WTC11 (cell line): ENCODE measurements at regions not wholly inside any gene's neighbourhood (a gene's known extent, or its start where the extent isn't known, plus 50 kb on each side); places are given as distances from the start of the nearest gene placed in this dataset.

Source experiments
- ATAC-seq: fragments of 200-7000 bp; cut with Tn5 transposase; 2 replicates; pipeline ENCODE4 v1.10.0; 2021; ENCODE audit warnings: mild to moderate bottlenecking, moderate library complexity
- CTCF ChIA-PET: fragments of 300-600 bp; sonication (Branson Sonifier 250); formaldehyde crosslinking; loops from one replicate; lab custom pipeline; 2021; ENCODE audit warnings: antibody characterized with exemption; lab: Charles Lee
- POLR2A ChIA-PET: fragments of 350-600 bp; sonication (Branson Sonifier 250); formaldehyde crosslinking; loops from one replicate; lab custom pipeline; 2021; ENCODE audit warnings: antibody characterized with exemption; lab: Charles Lee
- DNase-seq: peaks from one replicate; pipeline ENCODE4 v3.0.0; 2021; ENCODE audit warnings: low spot score
- H3K27ac Mint-ChIP-seq: 2 replicates; pipeline ENCODE4 v1.8.0; 2021; ENCODE audit warnings: mixed read lengths
- H3K27me3 Mint-ChIP-seq: 2 replicates; pipeline ENCODE4 v1.8.0; 2021; ENCODE audit warnings: low read depth, mild to moderate bottlenecking, moderate library complexity, mixed read lengths
- H3K36me3 Mint-ChIP-seq: 2 replicates; pipeline ENCODE4 v1.8.0; 2021; ENCODE audit warnings: mixed read lengths
- H3K4me1 Mint-ChIP-seq: 2 replicates; pipeline ENCODE4 v1.8.0; 2022; ENCODE audit warnings: mixed read lengths
- H3K4me3 Mint-ChIP-seq: 2 replicates; pipeline ENCODE4 v1.8.0; 2021; ENCODE audit warnings: mild to moderate bottlenecking, moderate library complexity, mixed read lengths
- H3K9me3 Mint-ChIP-seq: 2 replicates; pipeline ENCODE4 v1.8.0; 2021; ENCODE audit warnings: mixed read lengths
- AFF4 ChIP-seq: sonication (generic); formaldehyde crosslinking; IDR thresholded peaks from 2 replicates; pipeline ENCODE4 v1.8.1; 2023; ENCODE audit warnings: mild to moderate bottlenecking, missing genetic modification reagents, borderline replicate concordance
- CBFB ChIP-seq: sonication (generic); formaldehyde crosslinking; IDR thresholded peaks from 2 replicates; pipeline ENCODE4 v1.8.1; 2022; ENCODE audit warnings: mild to moderate bottlenecking, low read depth, missing genetic modification reagents
- ESRRA ChIP-seq: sonication (generic); formaldehyde crosslinking; IDR thresholded peaks from 2 replicates; pipeline ENCODE4 v1.8.1; 2022; ENCODE audit warnings: mild to moderate bottlenecking, missing genetic modification reagents, borderline replicate concordance
- FOXK1 ChIP-seq: sonication (generic); formaldehyde crosslinking; IDR thresholded peaks from 2 replicates; pipeline ENCODE4 v1.8.0; 2022; ENCODE audit warnings: mild to moderate bottlenecking, moderate library complexity, missing genetic modification reagents
- IRF1 ChIP-seq: sonication (generic); formaldehyde crosslinking; IDR thresholded peaks from 2 replicates; pipeline ENCODE4 v1.8.0; 2023; ENCODE audit warnings: missing genetic modification reagents
- NFE2L1 ChIP-seq: sonication (generic); formaldehyde crosslinking; IDR thresholded peaks from 2 replicates; pipeline ENCODE4 v1.8.1; 2023; ENCODE audit warnings: missing genetic modification reagents
- PRRX2 ChIP-seq: fragments of 250-450 bp; sonication (Bioruptor Pico); IDR thresholded peaks from 2 replicates; pipeline ENCODE4 v1.8.0; 2021; ENCODE audit warnings: mild to moderate bottlenecking
- ZNF219 ChIP-seq: sonication (generic); formaldehyde crosslinking; IDR thresholded peaks from 2 replicates; pipeline ENCODE4 v1.8.0; 2023; ENCODE audit warnings: missing genetic modification reagents, mild to moderate bottlenecking, borderline replicate concordance
- ZNF281 ChIP-seq: sonication (generic); formaldehyde crosslinking; IDR thresholded peaks from 2 replicates; pipeline ENCODE4 v1.8.0; 2023; ENCODE audit warnings: mild to moderate bottlenecking, missing genetic modification reagents
- ZNF317 ChIP-seq: sonication (generic); formaldehyde crosslinking; IDR thresholded peaks from 2 replicates; pipeline ENCODE4 v1.8.1; 2023; ENCODE audit warnings: low read depth, mild to moderate bottlenecking, moderate library complexity, missing genetic modification reagents, borderline replicate concordance
- ZNF532 ChIP-seq: fragments of 250-450 bp; sonication (Bioruptor Pico); IDR thresholded peaks from 2 replicates; pipeline ENCODE4 v1.9.0; 2021; ENCODE audit warnings: mild to moderate bottlenecking, borderline replicate concordance
- TF ChIP-seq, protein P1 (sequence below): sonication (generic); formaldehyde crosslinking; IDR thresholded peaks from 2 replicates; pipeline ENCODE4 v1.8.1; 2022; ENCODE audit warnings: missing genetic modification reagents, borderline replicate concordance
- TF ChIP-seq, protein P2 (sequence below): fragments of 250-450 bp; sonication (Bioruptor Pico); IDR thresholded peaks from 2 replicates; pipeline ENCODE4 v1.9.0; 2021; ENCODE audit warnings: moderate library complexity, mild to moderate bottlenecking, inconsistent platforms, borderline replicate concordance

GRCh38 chr3:6602329-6602728, 258.6 kb upstream of the GRM7 start:
- ATAC-seq (no peak), DNase-seq (no peak)
- Mint-ChIP-seq H3K36me3 (peaks cover 19% of the 10 kb centered on the region), H3K4me1 (peaks cover 12% of the 10 kb centered on the region; the same call in 1 of the 2 replicates), H3K27me3 (no peaks in the 10 kb centered on the region), H3K9me3 (peaks cover 62% of the 10 kb centered on the region), H3K27ac (no peak overlapping the region), H3K4me3 (no peak overlapping the region)
- TF ChIP-seq ZNF532 (CRISPR knock-in tag) (no peak), CBFB (no peak), IRF1 (CRISPR knock-in tag) (no peak), ZNF219 (no peak), AFF4 (CRISPR knock-in tag) (no peak), FOXK1 (CRISPR knock-in tag) (no peak), NFE2L1 (CRISPR knock-in tag) (no peak), ZNF317 (CRISPR knock-in tag) (no peak), ESRRA (CRISPR knock-in tag) (no peak), ZNF281 (no peak), PRRX2 (CRISPR knock-in tag) (no peak)
- TF ChIP-seq, protein P1, sequence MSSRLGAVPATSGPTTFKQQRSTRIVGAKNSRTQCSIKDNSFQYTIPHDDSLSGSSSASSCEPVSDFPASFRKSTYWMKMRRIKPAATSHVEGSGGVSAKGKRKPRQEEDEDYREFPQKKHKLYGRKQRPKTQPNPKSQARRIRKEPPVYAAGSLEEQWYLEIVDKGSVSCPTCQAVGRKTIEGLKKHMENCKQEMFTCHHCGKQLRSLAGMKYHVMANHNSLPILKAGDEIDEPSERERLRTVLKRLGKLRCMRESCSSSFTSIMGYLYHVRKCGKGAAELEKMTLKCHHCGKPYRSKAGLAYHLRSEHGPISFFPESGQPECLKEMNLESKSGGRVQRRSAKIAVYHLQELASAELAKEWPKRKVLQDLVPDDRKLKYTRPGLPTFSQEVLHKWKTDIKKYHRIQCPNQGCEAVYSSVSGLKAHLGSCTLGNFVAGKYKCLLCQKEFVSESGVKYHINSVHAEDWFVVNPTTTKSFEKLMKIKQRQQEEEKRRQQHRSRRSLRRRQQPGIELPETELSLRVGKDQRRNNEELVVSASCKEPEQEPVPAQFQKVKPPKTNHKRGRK (CRISPR knock-in tag) = no peak
- TF ChIP-seq, protein P2, sequence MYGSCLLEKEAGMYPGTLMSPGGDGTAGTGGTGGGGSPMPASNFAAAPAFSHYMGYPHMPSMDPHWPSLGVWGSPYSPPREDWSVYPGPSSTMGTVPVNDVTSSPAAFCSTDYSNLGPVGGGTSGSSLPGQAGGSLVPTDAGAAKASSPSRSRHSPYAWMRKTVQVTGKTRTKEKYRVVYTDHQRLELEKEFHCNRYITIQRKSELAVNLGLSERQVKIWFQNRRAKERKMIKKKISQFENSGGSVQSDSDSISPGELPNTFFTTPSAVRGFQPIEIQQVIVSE (CRISPR knock-in tag) = no peak
- CTCF ChIA-PET = no interaction called here
- POLR2A ChIA-PET = no interaction called here
